ENCODE measurements at regions not wholly inside any gene's neighbourhood (a gene's known extent, or its start where the extent isn't known, plus 50 kb on each side); places are given as distances from the start of the nearest gene placed in this dataset.

- no peak for TF ChIP-seq POLR2AphosphoS5 (IDR thresholded peaks at IDR 0.05; ENCODE audit: low read depth, low read length)
- TF ChIP-seq POLR2A (IDR thresholded peaks at IDR 0.05; ENCODE audit: low read depth, low read length), result no peak
- no peak for TF ChIP-seq TAF1 (IDR thresholded peaks at IDR 0.05; ENCODE audit: borderline replicate concordance, low read depth, low read length)
Observed at GRCh38 chr5:67639976-67640375, 443.4 kb upstream of the CD180 start.
